Activated CD8-positive, alpha-beta memory T cell treated with anti-CD3 and anti-CD28 coated beads for 24 hours (primary cell): ENCODE measurements at regions not wholly inside any gene's neighbourhood (a gene's known extent, or its start where the extent isn't known, plus 50 kb on each side); places are given as distances from the start of the nearest gene placed in this dataset.
"Not testable (repeated sequence)": the region's sequence is repeated elsewhere in the genome, so short reads cannot be mapped to it uniquely, and the experiment has no call there.

Experiments
- DNase-seq: peaks from one replicate; pipeline ENCODE4 v3.0.0-alpha.2; 2020

DNA sequence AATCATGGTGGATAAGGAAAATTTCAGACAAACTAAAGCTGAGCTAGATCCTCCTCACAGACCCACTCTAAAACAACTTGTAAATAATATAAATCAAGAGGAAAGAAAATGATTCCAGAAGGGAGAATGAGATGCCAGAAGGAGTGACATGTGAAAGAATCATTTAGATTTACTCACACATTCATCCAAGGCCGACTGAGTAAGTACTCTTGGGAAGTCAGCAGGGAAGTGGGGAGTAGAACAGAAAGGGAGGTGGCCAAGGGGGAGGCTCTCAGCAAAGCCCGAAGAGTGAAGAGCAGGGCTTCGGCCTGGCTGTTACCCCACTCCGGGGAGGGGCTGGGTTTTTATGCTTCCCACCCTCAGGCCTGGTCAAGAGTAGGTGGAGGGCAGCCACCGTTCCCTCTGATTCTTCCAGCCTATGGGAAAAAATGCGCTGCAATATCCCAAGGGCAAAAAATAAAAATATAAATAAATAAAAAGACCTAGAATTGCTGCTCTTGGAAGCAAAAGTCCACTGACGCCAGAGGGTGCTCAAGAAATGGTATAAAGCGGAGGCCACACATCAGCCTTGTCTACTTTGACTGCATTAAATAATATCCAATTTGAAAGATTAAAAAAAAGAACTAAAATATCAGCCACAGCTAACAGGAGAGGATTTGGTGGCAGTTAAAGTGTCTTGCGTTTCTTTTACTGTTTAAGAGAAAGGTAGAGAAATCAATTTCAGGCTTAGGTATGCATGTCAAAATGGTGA is 110.2 kb upstream of the COL5A1 start:
- no peak for DNase-seq

- no peak for DNase-seq
Measured at GRCh38 chr9:134532084-134532483, 109.5 kb upstream of the COL5A1 start.

DNA sequence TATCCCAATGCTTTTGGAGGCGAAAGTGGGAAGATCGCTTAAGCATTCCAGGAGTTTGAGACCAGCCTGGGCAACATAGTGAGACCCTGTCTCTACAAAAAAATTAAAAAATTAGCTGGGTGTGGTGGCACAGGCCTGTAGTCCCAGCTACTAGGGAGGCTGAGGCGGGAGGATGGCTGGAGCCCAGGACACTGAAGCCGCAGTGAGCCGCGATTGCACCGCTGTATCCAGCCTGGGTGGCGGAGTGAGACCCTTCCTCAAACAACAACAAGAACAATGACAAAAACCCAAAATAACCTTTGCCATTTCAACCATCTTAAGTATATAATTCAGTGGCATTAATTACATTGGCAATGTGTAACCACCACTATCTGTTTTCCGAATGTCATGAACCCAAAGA is 108.9 kb upstream of the COL5A1 start:
- not testable (repeated sequence) for DNase-seq

DNA sequence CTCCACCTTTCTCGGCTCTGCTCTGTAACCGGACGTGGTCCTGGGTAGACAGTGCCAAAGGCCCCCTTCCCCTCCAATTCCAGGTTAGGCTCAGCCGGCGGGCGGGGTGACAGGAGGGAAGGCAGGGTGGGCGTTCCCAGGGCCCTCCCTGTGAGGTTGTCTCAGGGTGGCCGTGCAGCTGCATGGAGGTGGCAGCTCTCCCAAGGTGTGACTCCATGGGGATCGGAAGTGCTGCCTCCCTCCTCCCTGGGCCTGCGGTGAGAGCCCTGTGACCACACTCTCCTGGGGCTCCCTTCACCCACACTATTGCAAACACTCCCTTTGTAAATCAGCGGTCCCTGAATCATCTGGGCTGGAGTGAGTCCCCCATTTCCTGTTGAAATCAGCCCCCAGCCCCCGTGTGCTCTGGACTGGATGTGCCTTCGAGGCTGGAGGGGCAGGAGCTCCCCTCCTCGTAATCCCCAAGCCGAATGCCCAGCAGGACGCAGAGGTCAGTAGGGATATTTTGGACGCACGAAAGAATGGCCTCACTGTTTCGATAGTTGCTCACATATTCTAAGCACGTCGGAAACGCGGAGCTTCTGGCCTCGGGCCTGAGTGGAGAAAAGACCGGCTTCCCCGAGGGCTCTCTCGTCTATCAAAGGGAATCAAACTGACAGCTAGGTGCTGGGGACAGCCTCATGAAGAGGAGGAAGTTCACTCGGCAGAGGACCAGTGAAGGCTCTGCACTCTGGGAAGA is 107.6 kb upstream of the COL5A1 start:
- no peak for DNase-seq

- DNase-seq = no peak
Measured at GRCh38 chr9:134534661-134535080, 106.9 kb upstream of the COL5A1 start.

GRCh38 chr9:134535171-134535570 is 106.4 kb upstream of the COL5A1 start:
- no peak for DNase-seq

DNA sequence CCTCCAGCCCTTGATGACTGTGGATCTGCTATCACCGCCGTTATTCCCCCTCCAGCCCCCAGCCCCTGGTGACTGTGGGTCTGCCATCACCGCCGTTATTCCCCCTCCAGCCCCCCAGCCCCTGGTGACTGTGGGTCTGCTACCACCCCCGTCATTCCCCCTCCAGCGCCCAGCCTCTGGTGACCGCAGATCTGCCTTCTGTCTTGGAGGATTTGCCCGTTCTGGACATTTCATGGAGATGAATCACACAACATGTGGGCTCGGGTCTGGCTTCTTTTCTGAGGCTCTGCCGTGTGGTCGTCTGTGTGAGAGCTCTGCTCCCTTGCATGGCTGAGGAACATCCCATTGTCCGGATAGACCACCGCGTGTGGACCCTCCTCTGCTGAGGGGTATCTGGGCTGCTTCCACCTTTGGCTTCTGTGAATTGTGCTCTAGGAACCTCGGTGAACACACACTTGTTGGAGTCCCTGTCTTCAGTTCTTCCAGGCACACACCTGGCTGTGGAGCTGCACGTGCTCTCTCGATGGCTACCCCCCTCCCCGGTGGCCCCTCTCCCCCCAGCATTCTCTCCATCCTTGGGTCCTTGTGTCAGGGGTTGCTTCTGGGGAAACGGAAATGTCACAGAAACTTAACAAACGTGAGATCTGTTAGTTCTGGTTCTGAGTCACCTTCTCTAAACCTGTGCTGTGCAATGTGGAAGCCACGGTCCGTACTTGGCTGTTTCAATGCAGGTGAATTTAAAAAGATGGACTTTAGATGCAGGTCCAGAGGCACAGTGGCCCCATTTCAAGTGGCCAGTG is 105.3 kb upstream of the COL5A1 start:
- DNase-seq = no peak

DNA sequence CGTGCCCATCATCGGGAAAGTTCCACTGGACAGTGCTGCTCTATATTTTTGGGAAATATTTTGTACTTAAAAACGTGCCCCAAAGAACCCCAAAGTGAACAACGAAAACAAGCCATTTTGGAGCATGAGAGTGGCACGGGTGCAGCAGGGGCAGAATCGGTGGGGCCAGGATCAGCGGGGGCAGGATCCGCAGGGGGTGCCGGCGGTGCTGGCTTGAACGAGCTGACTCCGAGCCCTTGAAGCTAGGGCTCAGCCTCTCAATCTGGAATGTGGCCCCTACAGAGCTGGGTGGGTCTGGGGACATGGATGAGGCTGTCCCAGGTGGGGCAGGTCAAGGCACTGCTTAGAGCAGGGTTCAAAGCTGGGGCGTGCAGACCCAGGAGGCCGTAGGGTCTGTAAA is 104.7 kb upstream of the COL5A1 start:
- no peak for DNase-seq

- DNase-seq = no peak
Measured at GRCh38 chr9:134537951-134538641, 103.5 kb upstream of the COL5A1 start.

DNA sequence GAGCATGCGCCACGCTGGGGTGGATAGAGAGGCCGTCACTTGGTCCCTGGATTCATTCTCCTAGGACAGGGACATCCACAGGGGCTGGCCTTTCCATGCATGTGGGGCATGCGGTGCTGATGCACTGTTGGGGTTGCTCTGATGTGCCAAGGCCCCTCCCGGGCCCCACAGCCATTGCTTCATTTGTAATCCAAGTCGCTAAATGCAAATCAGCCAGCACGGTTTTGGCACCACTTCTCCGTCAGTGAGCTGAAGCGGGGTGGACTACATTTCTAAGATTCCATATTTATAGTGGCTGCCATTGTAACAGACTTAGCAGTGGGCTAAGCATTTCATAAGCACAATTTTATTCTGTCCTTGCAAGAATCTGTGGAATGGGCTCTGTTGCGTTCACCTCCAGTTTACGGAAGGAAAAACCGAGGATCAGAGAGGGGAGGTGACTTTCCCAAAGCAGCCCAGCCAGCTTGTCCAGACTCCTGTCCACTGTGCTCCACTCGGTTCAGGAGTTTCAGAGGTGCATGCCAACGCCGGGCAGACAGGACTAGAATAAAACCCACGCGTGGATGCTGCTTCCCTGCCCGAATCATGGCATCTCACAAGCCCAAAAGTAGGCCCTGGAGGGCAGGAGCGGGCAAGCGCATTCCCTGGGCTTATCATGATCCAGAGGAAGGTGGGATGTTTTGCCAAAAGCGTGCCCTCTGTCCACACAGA is 102.6 kb upstream of the COL5A1 start:
- no peak for DNase-seq

GRCh38 chr9:134539586-134540194 is 101.9 kb upstream of the COL5A1 start:
- no peak for DNase-seq

- DNase-seq = no peak
Measured at GRCh38 chr9:134540276-134541096, 101.1 kb upstream of the COL5A1 start.

DNA sequence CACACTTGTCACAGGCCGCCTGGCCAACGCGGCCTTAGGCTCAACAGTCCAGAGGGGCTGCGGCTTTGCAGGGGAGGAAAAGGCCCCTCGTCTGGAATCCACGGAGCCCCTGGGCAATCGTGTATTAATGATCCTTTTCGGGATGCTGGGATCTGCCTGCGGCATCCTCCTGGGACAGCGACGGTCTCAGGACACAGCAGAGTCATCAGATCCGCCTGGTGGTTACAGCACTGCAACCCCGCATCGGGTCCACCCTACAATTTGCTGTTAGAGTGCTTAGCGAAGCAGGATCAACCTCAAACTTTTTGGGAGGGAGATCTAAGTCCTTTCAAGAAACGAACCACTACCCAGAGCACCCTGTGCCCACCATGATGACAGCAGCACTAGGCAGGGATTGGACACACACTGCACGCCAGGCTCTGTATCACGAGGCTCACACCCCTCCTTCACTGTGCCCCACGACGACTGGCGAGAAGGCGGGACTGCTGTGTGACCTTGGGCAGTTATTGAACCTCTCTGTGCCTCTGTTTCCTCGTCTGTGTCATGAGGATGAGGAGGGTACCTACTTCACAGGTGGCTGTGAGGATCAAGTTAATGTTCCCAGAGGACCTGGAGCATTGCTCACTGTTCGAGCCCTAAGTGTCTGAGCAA is 100.4 kb upstream of the COL5A1 start:
- no peak for DNase-seq

DNA sequence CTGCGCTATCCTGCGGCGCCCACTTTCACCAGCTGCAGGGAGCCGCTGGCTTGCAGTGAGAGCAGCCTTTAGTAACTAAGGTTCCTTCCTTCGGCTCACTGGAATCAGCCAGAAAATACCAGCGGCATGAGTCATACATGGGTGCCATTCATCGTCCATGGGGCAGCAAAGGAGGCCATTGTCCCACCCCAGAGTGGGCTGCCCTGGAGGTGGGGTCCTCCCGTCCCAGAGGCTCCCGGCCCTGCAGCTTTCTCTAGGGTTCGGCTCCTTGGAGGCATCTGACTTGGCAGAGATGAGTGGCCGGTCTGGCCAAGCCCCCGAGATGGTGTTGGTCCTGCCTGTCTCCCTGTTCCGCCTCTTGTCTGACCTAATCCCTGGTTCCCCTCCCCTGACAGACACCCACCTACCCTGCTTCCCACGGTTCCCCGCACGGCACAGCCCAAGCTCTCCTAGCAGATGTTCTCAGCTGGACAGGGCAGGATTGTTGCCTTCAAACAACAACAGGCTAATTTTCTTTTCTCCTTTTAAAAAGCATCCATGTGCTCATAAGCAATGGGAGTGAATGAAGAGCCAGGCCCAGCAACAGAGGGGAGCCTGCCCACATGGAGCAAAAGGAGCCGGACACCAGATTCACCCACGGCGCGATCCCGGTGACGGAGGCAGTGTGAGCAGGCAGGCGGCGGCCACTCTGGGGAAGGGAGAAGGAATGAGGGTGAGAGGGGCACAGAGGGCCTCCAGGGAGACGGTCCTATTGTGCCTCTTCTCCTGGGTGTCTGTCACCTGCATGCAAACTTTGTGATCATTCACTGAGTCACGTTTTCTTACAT is 97.0 kb upstream of the COL5A1 start:
- no peak for DNase-seq

- no peak for DNase-seq
Measured at GRCh38 chr9:134545215-134545542, 96.4 kb upstream of the COL5A1 start.

DNA sequence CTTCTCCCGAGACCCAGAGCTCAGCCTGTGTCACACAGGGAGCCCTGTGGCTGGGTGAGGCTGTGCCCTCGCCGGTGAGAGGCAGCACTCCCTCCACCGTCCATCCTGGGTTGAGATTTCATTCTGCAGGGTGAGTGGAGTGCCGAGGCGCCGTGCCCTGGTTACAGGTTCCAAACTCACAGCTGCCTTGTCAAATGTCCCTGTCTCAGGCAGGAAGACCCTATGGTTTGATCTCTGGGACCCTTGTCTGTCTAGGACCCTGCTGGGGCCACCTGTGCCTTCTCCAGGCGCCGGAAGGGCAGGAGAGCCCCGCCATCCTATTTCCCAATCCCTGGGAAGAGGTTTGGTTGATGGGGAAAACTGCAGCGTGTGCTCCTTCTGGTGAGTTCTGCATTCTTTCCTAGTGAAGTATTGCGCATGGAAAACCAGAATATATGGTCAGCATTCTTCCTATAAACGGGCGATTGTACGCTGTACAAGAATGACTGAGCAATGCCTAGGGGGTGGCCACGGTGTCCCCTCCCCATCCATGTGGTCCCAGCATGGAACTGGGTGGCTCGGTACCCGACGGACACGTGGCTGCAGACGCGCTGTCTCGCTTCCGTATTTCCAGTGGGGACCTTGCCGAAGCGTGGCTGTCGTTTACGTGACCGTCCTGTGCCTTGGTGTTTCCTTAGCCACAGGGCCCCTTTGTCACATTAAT is 95.9 kb upstream of the COL5A1 start:
- no peak for DNase-seq

- DNase-seq = no peak
Measured at GRCh38 chr9:134546246-134546731, 95.3 kb upstream of the COL5A1 start.

DNA sequence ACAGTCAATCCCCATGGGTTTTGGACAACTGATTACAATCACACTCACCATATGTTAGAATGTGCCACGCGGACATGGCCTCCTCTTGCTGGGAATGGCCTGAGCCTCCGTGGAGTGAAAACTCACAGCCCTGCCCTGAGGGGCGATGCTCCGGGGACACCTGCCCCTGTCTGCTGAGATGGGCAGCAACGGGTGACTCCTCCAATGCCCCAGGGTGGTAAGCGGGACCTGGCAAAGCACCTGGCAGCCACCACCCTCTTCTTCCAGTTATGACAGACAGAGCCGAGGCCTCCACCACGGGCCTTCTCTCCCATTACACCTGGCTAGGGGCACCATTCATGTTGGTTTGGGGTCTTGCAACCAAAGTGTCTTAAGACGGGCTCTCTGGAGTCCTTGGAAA is 94.9 kb upstream of the COL5A1 start:
- DNase-seq = no peak
